22Rv1 (cell line): ENCODE measurements at regions not wholly inside any gene's neighbourhood (a gene's known extent, or its start where the extent isn't known, plus 50 kb on each side); places are given as distances from the start of the nearest gene placed in this dataset.

Experiments
- ZFX ChIP-seq: fragments of 450-650 bp; IDR thresholded peaks from 2 replicates; pipeline ENCODE4 v1.6.1; 2017; ENCODE audit warnings: antibody characterized with exemption, borderline replicate concordance
- TF ChIP-seq, protein P1 (sequence below): fragments of 450-650 bp; IDR thresholded peaks from 2 replicates; pipeline ENCODE4 v1.5.1; 2017; ENCODE audit warnings: mild to moderate bottlenecking

DNA sequence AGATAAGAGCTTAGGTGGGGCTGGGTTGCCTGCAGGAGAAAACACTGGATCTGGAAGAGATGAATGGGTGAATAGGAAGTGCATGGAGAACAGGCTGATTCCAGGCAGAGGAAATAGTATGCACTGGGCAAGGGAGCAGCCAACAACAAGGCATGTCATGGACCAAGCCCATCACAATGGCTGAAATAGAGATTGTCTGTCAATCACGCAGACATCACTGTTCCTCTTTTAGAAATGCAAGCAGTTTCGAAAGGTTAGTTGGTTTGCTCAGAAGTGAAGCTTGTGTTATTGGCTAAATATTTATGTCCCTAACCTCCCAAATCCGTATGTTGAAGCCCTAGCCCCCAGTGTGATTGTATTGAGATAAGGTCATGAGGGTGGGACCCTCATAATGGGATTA, 621.7 kb upstream of the CDH11 start:
- TF ChIP-seq, protein P1, sequence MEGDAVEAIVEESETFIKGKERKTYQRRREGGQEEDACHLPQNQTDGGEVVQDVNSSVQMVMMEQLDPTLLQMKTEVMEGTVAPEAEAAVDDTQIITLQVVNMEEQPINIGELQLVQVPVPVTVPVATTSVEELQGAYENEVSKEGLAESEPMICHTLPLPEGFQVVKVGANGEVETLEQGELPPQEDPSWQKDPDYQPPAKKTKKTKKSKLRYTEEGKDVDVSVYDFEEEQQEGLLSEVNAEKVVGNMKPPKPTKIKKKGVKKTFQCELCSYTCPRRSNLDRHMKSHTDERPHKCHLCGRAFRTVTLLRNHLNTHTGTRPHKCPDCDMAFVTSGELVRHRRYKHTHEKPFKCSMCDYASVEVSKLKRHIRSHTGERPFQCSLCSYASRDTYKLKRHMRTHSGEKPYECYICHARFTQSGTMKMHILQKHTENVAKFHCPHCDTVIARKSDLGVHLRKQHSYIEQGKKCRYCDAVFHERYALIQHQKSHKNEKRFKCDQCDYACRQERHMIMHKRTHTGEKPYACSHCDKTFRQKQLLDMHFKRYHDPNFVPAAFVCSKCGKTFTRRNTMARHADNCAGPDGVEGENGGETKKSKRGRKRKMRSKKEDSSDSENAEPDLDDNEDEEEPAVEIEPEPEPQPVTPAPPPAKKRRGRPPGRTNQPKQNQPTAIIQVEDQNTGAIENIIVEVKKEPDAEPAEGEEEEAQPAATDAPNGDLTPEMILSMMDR: no peak
- no peak for TF ChIP-seq ZFX
